PC-9 (cell line): ENCODE measurements at regions not wholly inside any gene's neighbourhood (a gene's known extent, or its start where the extent isn't known, plus 50 kb on each side); places are given as distances from the start of the nearest gene placed in this dataset.
A peak's percentile ranks its signal among the peaks of the same experiment; 100 is the strongest.

Source experiments
- CTCF ChIP-seq: fragments of 200-600 bp; sonication (generic); conservative IDR thresholded peaks from 2 replicates; pipeline ENCODE4 v1.6.1; 2017; ENCODE audit warnings: mixed run types, antibody characterized with exemption, mild to moderate bottlenecking, moderate library complexity
- EZH2 ChIP-seq: fragments of 200-600 bp; sonication (generic); IDR thresholded peaks from 2 replicates; pipeline ENCODE4 v1.8.0; 2017; ENCODE audit warnings: antibody characterized with exemption, low read depth

- TF ChIP-seq CTCF (peak; percentile 54), EZH2 (no peak)
These were observed 1507.5 kb downstream of the OLFM4 start for GRCh38 chr13:54536112-54536511.
